Panc1 (cell line): ENCODE measurements at regions not wholly inside any gene's neighbourhood (a gene's known extent, or its start where the extent isn't known, plus 50 kb on each side); places are given as distances from the start of the nearest gene placed in this dataset.

Experiments
- ATAC-seq: fragments of 200-7000 bp; cut with Tn5 transposase; 2 replicates; pipeline ENCODE4 v1.9.1; 2020; ENCODE audit warnings: mild to moderate bottlenecking, moderate library complexity
- BruUV-seq: library from RNA; stranded (reverse); fragments of 400-500 nt; replicated peaks from 2 replicates; lab custom pipeline; 2021; lab: Mats Ljungman, UMichigan
- CTCF ChIA-PET: fragments of 300-600 bp; sonication (Branson Sonifier 250); formaldehyde crosslinking; loops from one replicate; lab custom pipeline; 2022; ENCODE audit warnings: antibody characterized with exemption; lab: Charles Lee
- POLR2A ChIA-PET: fragments of 300-600 bp; sonication (Branson Sonifier 250); formaldehyde crosslinking; loops from one replicate; lab custom pipeline; 2022; ENCODE audit warnings: antibody characterized with exemption; lab: Charles Lee
- DNase-seq: peaks from one replicate; pipeline ENCODE4 v3.0.0-alpha.2; 2010; ENCODE audit warnings: low read depth, low spot score
- H3K27ac ChIP-seq: 2 replicates; pipeline ENCODE4 v1.5.1; 2011; ENCODE audit warnings: mild to moderate bottlenecking, low read length, inconsistent platforms
- H3K27me3 ChIP-seq: fragments of 200-500 bp; sonication (Bioruptor generic); 2 replicates; pipeline ENCODE4 v1.6.0; 2014; ENCODE audit warnings: low read length, inconsistent platforms; ENCODE audit not compliant: control insufficient read depth, insufficient read depth
- H3K36me3 ChIP-seq: fragments of 200-500 bp; sonication (Bioruptor generic); 2 replicates; pipeline ENCODE4 v1.5.1; 2014; ENCODE audit warnings: inconsistent platforms, mild to moderate bottlenecking, low read length, moderate library complexity; ENCODE audit not compliant: control insufficient read depth, insufficient read depth
- H3K4me1 ChIP-seq: 2 replicates; pipeline ENCODE4 v1.5.1; 2011; ENCODE audit warnings: inconsistent platforms, mild to moderate bottlenecking, low read length, moderate library complexity; ENCODE audit not compliant: control insufficient read depth, insufficient read depth
- H3K4me3 ChIP-seq, 2 experiments: 2 replicates each; pipeline ENCODE4 v1.5.1; 2011 to 2012; ENCODE audit warnings: low read depth in 2 of 2, low read length in 2 of 2, mild to moderate bottlenecking in 2 of 2, inconsistent platforms in 1 of 2, moderate library complexity in 1 of 2
- H3K9me3 ChIP-seq: fragments of 200-500 bp; sonication (Bioruptor generic); 2 replicates; pipeline ENCODE4 v1.5.1; 2014; ENCODE audit warnings: low read depth, mild to moderate bottlenecking, inconsistent platforms, low read length, moderate library complexity; ENCODE audit not compliant: control insufficient read depth, insufficient read depth
- POLR2AphosphoS5 ChIP-seq: IDR thresholded peaks from 2 replicates; pipeline ENCODE4 v1.6.1; 2012; ENCODE audit warnings: mild to moderate bottlenecking, low read depth, low read length, moderate library complexity
- SIN3A ChIP-seq: IDR thresholded peaks from 2 replicates; pipeline ENCODE4 v1.6.1; 2012; ENCODE audit warnings: low read depth, mild to moderate bottlenecking, low read length, moderate library complexity, borderline replicate concordance; ENCODE audit not compliant: insufficient read depth
- TCF7L2 ChIP-seq: IDR thresholded peaks from 2 replicates; pipeline ENCODE4 v1.6.1; 2011; ENCODE audit warnings: mild to moderate bottlenecking, low read depth, low read length, inconsistent platforms
- in situ Hi-C: cut with HindIII; loops from 2 replicates; pipeline ENCODE4 v1.10.0; 2016; ENCODE audit warnings: low sequenced_read_pairs, low pct_unique_long_range_greater_than_20kb
- intact Hi-C: fragments of 100-400 bp; cut with micrococcal nuclease; formaldehyde crosslinking; loops from one replicate; pipeline ENCODE4 v1.10.0; 2022; ENCODE audit not compliant: unreplicated experiment
- TF ChIP-seq, protein P1 (sequence below), 2 experiments: IDR thresholded peaks; 2 replicates each; pipeline ENCODE4 v1.6.1; 2011 to 2012; ENCODE audit warnings: low read depth in 2 of 2, control low read depth in 1 of 2, low read length in 1 of 2, mild to moderate bottlenecking in 1 of 2, moderate library complexity in 1 of 2; ENCODE audit not compliant: insufficient read depth in 1 of 2
- TF ChIP-seq, protein P2 (sequence below): fragments of 450-650 bp; IDR thresholded peaks from 2 replicates; pipeline ENCODE4 v1.5.1; 2017; ENCODE audit warnings: mild to moderate bottlenecking

DNA sequence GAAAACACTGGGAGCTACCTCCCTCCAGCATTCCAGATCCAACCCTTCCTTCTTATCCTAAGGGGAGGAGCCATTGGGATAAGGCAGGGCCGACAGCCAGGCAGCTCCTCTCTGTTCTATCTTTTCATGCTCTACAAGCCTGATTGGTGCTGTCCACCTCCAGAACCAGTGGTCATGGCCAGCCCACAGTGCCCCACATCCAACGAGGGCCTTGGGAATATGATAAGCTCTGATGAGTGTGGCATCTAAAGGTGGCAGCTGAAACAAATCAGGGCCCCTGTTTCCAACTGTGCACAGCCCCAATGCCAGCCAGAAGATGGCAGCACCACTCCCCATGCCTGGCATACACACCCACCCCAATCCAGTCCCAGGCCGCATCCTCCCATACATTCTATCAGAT, 329.3 kb downstream of the C1D start:
- ChIA-PET CTCF (interaction anchor here (0.9 kb wide), 1 partner anchor 107 kb away, joined by 5 read pairs; no protein-coding TSS in a partner anchor), POLR2A (no interaction called here)
- H3K27me3 ChIP-seq: peaks cover 2% of the 10 kb centered on the region; the same call in 1 of the 2 replicates
- no peak overlapping the region for H3K27ac ChIP-seq
- BruUV-seq: no TSS peak
- 0 out of 2 replicates have a peak, but pooled peaks have one; percentile 65 for ATAC-seq
- H3K36me3 ChIP-seq: no peaks in the 10 kb centered on the region; the same call in 1 of the 2 replicates
- intact Hi-C loops: loop anchor here (5.0 kb wide), 1 partner anchor 109 kb away; no protein-coding TSS in a partner anchor
- no peak overlapping the region for H3K4me3 ChIP-seq
- no peaks in the 10 kb centered on the region for H3K4me1 ChIP-seq
- DNase-seq: no peak
- in situ Hi-C loops: no loop called here
- H3K9me3 ChIP-seq: no peaks in the 10 kb centered on the region
- TF ChIP-seq, protein P1, sequence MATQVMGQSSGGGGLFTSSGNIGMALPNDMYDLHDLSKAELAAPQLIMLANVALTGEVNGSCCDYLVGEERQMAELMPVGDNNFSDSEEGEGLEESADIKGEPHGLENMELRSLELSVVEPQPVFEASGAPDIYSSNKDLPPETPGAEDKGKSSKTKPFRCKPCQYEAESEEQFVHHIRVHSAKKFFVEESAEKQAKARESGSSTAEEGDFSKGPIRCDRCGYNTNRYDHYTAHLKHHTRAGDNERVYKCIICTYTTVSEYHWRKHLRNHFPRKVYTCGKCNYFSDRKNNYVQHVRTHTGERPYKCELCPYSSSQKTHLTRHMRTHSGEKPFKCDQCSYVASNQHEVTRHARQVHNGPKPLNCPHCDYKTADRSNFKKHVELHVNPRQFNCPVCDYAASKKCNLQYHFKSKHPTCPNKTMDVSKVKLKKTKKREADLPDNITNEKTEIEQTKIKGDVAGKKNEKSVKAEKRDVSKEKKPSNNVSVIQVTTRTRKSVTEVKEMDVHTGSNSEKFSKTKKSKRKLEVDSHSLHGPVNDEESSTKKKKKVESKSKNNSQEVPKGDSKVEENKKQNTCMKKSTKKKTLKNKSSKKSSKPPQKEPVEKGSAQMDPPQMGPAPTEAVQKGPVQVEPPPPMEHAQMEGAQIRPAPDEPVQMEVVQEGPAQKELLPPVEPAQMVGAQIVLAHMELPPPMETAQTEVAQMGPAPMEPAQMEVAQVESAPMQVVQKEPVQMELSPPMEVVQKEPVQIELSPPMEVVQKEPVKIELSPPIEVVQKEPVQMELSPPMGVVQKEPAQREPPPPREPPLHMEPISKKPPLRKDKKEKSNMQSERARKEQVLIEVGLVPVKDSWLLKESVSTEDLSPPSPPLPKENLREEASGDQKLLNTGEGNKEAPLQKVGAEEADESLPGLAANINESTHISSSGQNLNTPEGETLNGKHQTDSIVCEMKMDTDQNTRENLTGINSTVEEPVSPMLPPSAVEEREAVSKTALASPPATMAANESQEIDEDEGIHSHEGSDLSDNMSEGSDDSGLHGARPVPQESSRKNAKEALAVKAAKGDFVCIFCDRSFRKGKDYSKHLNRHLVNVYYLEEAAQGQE (IDR thresholded peaks at IDR 0.05; ENCODE audit: insufficient read depth in 1 of 2, low read depth in 2 of 2, low read length in 1 of 2): no peak
- TF ChIP-seq POLR2AphosphoS5 (no peak), TCF7L2 (no peak), SIN3A (no peak)
- TF ChIP-seq, protein P2, sequence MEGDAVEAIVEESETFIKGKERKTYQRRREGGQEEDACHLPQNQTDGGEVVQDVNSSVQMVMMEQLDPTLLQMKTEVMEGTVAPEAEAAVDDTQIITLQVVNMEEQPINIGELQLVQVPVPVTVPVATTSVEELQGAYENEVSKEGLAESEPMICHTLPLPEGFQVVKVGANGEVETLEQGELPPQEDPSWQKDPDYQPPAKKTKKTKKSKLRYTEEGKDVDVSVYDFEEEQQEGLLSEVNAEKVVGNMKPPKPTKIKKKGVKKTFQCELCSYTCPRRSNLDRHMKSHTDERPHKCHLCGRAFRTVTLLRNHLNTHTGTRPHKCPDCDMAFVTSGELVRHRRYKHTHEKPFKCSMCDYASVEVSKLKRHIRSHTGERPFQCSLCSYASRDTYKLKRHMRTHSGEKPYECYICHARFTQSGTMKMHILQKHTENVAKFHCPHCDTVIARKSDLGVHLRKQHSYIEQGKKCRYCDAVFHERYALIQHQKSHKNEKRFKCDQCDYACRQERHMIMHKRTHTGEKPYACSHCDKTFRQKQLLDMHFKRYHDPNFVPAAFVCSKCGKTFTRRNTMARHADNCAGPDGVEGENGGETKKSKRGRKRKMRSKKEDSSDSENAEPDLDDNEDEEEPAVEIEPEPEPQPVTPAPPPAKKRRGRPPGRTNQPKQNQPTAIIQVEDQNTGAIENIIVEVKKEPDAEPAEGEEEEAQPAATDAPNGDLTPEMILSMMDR: peak; percentile 53

DNA sequence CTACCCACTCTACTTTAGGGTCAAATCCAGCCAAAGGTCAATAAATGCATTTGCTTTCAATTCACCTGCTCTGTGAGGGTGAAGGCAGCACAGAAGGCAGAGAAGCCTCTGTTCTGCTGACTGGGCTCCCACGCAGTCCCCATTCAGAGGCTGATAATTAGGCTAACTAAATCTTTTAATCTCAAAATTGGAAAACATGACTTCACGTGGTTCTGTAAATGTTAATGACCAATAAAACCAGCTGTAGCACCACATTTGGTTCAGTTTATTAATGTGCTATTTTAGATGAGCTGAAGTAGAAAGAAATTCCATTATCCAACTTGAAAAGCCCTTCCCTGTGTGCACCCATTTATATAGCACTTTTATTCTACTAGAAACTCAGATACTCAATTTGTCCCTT, 310.6 kb downstream of the C1D start:
- POLR2A ChIA-PET: no interaction called here
- ATAC-seq (no peak), DNase-seq (no peak)
- no peaks in the 10 kb centered on the region for H3K36me3 ChIP-seq
- TF ChIP-seq, protein P2: no peak
- no peak for TF ChIP-seq SIN3A
- TF ChIP-seq TCF7L2: no peak
- TF ChIP-seq, protein P1 (IDR thresholded peaks at IDR 0.05; ENCODE audit: insufficient read depth in 1 of 2, low read depth in 2 of 2, low read length in 1 of 2): no peak
- no peak for TF ChIP-seq POLR2AphosphoS5
- H3K27ac ChIP-seq: no peak overlapping the region
- no peaks in the 10 kb centered on the region for H3K27me3 ChIP-seq
- BruUV-seq: no TSS peak
- H3K9me3 ChIP-seq: no peaks in the 10 kb centered on the region
- H3K4me3 ChIP-seq: no peak overlapping the region
- intact Hi-C loops (no loop called here), in situ Hi-C loops (no loop called here)
- CTCF ChIA-PET: no interaction called here
- no peaks in the 10 kb centered on the region for H3K4me1 ChIP-seq
